ENCODE measurements at regions not wholly inside any gene's neighbourhood (a gene's known extent, or its start where the extent isn't known, plus 50 kb on each side); places are given as distances from the start of the nearest gene placed in this dataset.

GRCh38 chr9:109956717-109957440, 176.9 kb downstream of the PALM2AKAP2 start:
- Histone ChIP-seq H3K36me3 (no peaks in the 10 kb centered on the region), H3K4me1 (peaks cover 0 to 13% (median 4%) of the 10 kb centered on the region in 4 donors), H3K9me3 (peaks cover 0 to 3% (median 0%) of the 10 kb centered on the region in 4 donors), H3K27me3 (no peaks in the 10 kb centered on the region), H3K4me3 (no peak overlapping the region), H3K27ac (no peak overlapping the region)
- intact Hi-C loops (cut with DNase I) = no loop called here
- WGBS, 2 donors = 50 to 53% methylated on average over 9 of the region's 9 CpGs
- no peak for TF ChIP-seq POLR2A (IDR thresholded peaks at IDR 0.05)
- DNase-seq = no peak

GRCh38 chr9:109959679-109960078, 179.7 kb downstream of the PALM2AKAP2 start:
- 92 to 93% methylated on average over 4 of the region's 4 CpGs for WGBS, 2 donors
- Histone ChIP-seq H3K9me3 (no peaks in the 10 kb centered on the region), H3K27me3 (no peaks in the 10 kb centered on the region), H3K4me3 (no peak overlapping the region), H3K4me1 (peaks cover 0 to 13% (median 4%) of the 10 kb centered on the region in 4 donors), H3K36me3 (no peaks in the 10 kb centered on the region), H3K27ac (no peak overlapping the region)
- intact Hi-C loops (cut with DNase I) = no loop called here
- DNase-seq = no peak
- TF ChIP-seq CTCF (IDR thresholded peaks at IDR 0.05) (no peak), POLR2AphosphoS5 (IDR thresholded peaks at IDR 0.05) (no peak), POLR2A (IDR thresholded peaks at IDR 0.05) (no peak), EP300 (IDR thresholded peaks at IDR 0.05) (no peak)

- H3K27ac ChIP-seq = no peak overlapping the region
- H3K4me3 ChIP-seq = no peak overlapping the region
- H3K27me3 ChIP-seq = no peaks in the 10 kb centered on the region
- H3K4me1 ChIP-seq = peaks cover 0 to 11% (median 4%) of the 10 kb centered on the region in 4 donors
- intact Hi-C loops (cut with DNase I) = no loop called here
- WGBS, 2 donors = 53 to 70% methylated on average over 2 of the region's 2 CpGs
- no peaks in the 10 kb centered on the region for H3K36me3 ChIP-seq
- H3K9me3 ChIP-seq = no peaks in the 10 kb centered on the region
- no peak for TF ChIP-seq EP300 (IDR thresholded peaks at IDR 0.05)
- no peak for TF ChIP-seq POLR2AphosphoS5 (IDR thresholded peaks at IDR 0.05)
- no peak for DNase-seq
Observed at GRCh38 chr9:109961626-109962025, 181.6 kb downstream of the PALM2AKAP2 start.

GRCh38 chr9:109962215-109962614, 182.2 kb downstream of the PALM2AKAP2 start:
- peaks cover 0 to 5% (median under 1%) of the 10 kb centered on the region in 4 donors for H3K4me1 ChIP-seq
- intact Hi-C loops (cut with DNase I) = no loop called here
- no peaks in the 10 kb centered on the region for H3K36me3 ChIP-seq
- no peaks in the 10 kb centered on the region for H3K9me3 ChIP-seq
- no peak overlapping the region for H3K4me3 ChIP-seq
- H3K27me3 ChIP-seq = no peaks in the 10 kb centered on the region
- no peak for DNase-seq
- TF ChIP-seq CTCF (IDR thresholded peaks at IDR 0.05) (no peak), POLR2AphosphoS5 (IDR thresholded peaks at IDR 0.05) (no peak)
- H3K27ac ChIP-seq = no peak overlapping the region

- intact Hi-C loops (cut with DNase I) = no loop called here
- Histone ChIP-seq H3K4me1 (no peaks in the 10 kb centered on the region), H3K27ac (no peak overlapping the region), H3K36me3 (no peaks in the 10 kb centered on the region), H3K4me3 (no peak overlapping the region), H3K9me3 (no peaks in the 10 kb centered on the region), H3K27me3 (no peaks in the 10 kb centered on the region)
- TF ChIP-seq POLR2AphosphoS5 (IDR thresholded peaks at IDR 0.05) (no peak), POLR2A (IDR thresholded peaks at IDR 0.05) (no peak), EP300 (IDR thresholded peaks at IDR 0.05) (no peak), CTCF (IDR thresholded peaks at IDR 0.05) (no peak)
- WGBS, 2 donors = 42 to 56% methylated on average over 2 of the region's 2 CpGs
- DNase-seq = no peak
Observed at GRCh38 chr9:109963079-109963478, 183.1 kb downstream of the PALM2AKAP2 start.
